Medulla oblongata (tissue), 1 donor: ENCODE measurements at regions not wholly inside any gene's neighbourhood (a gene's known extent, or its start where the extent isn't known, plus 50 kb on each side); places are given as distances from the start of the nearest gene placed in this dataset.
"Not testable (repeated sequence)": the region's sequence is repeated elsewhere in the genome, so short reads cannot be mapped to it uniquely, and the experiment has no call there.

Experiments used
- DNase-seq: peaks from one replicate; pipeline ENCODE4 v3.0.0-alpha.2; 2015; ENCODE audit errors: extremely low spot score

- no peak for DNase-seq
These were observed 508.1 kb downstream of the ADCYAP1 start for GRCh38 chr18:1412655-1413322.

GRCh38 chr18:1413323-1413675 lies 508.6 kb downstream of the ADCYAP1 start:
- DNase-seq = no peak

- no peak for DNase-seq
These were observed 511.4 kb downstream of the ADCYAP1 start for GRCh38 chr18:1416074-1416473.

- DNase-seq = no peak
These were observed 516.8 kb downstream of the ADCYAP1 start for GRCh38 chr18:1421502-1421901.

GRCh38 chr18:1422634-1423033 lies 518.0 kb downstream of the ADCYAP1 start:
- DNase-seq = no peak

- DNase-seq = no peak
These were observed 521.0 kb downstream of the ADCYAP1 start for GRCh38 chr18:1425679-1426078.

- no peak for DNase-seq
These were observed 530.8 kb downstream of the ADCYAP1 start for GRCh38 chr18:1435487-1435886.

- DNase-seq = no peak
These were observed 531.5 kb downstream of the ADCYAP1 start for GRCh38 chr18:1436199-1436598.

- no peak for DNase-seq
These were observed 533.8 kb downstream of the ADCYAP1 start for GRCh38 chr18:1438458-1438910.

- DNase-seq = no peak
These were observed 534.3 kb downstream of the ADCYAP1 start for GRCh38 chr18:1438967-1439366.

GRCh38 chr18:1444062-1444461 lies 539.4 kb downstream of the ADCYAP1 start:
- DNase-seq = not testable (repeated sequence)

GRCh38 chr18:1446765-1447164 lies 542.1 kb downstream of the ADCYAP1 start:
- DNase-seq = no peak

- no peak for DNase-seq
These were observed 548.1 kb downstream of the ADCYAP1 start for GRCh38 chr18:1452821-1453220.

GRCh38 chr18:1455605-1456004 lies 550.9 kb downstream of the ADCYAP1 start:
- DNase-seq = no peak

- no peak for DNase-seq
These were observed 553.9 kb downstream of the ADCYAP1 start for GRCh38 chr18:1458547-1458946.

GRCh38 chr18:1463981-1464380 lies 559.3 kb downstream of the ADCYAP1 start:
- no peak for DNase-seq

- DNase-seq = no peak
These were observed 560.0 kb downstream of the ADCYAP1 start for GRCh38 chr18:1464444-1465217.

- DNase-seq = no peak
These were observed 561.4 kb downstream of the ADCYAP1 start for GRCh38 chr18:1466035-1466434.

- no peak for DNase-seq
These were observed 562.8 kb downstream of the ADCYAP1 start for GRCh38 chr18:1467461-1467964.

GRCh38 chr18:1468550-1468949 lies 563.9 kb downstream of the ADCYAP1 start:
- DNase-seq = no peak

GRCh38 chr18:1475867-1476266 lies 571.2 kb downstream of the ADCYAP1 start:
- no peak for DNase-seq

- no peak for DNase-seq
These were observed 575.6 kb downstream of the ADCYAP1 start for GRCh38 chr18:1480309-1480708.

- no peak for DNase-seq
These were observed 576.9 kb downstream of the ADCYAP1 start for GRCh38 chr18:1481577-1481976.
